ENCODE measurements at regions not wholly inside any gene's neighbourhood (a gene's known extent, or its start where the extent isn't known, plus 50 kb on each side); places are given as distances from the start of the nearest gene placed in this dataset.

DNA sequence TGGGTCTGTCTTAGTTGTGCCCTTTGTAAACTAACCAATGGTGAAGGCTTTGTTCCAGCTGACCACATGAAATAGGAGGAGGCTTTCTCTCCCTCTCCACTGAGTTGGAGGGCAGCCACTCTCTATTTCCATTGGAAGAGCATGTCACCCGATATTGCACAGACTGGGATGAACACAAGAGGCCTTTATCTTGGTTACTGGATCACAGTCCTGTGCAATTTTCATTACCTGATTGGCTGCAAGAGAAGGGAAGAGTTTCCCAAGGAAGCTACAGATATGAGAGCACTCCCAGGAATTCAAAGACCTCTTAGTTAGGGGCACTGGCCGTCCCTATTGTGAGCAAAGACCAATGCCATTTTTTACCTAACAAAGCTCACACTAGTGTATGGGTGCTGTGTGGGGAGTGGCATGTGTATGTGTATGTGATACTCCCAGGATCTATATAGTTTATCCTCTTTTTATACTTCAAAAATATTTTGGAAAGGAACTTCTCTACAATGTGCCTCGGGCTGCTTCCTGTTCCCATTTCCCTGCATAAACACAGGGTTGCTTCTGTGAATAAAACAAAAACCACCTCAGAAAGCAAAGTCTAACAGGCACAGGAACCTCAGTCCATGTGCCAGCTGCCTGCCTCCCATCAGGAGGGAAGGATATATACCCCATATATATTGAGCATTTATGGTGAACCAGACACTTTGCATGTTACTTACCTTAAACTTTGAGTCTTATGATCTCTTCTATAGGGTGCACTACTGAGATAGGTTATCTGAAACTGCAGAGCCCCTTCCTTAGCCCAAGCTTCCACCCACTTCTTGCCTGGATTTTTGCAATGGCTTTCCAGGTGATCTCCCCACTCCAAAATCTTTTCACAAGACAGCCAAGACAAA is 126.5 kb downstream of the RASSF10 start:
- H3K9me3 ChIP-seq (ENCODE audit: control insufficient read depth, insufficient read depth, low read depth, low read length) = no peaks in the 10 kb centered on the region
- no peaks in the 10 kb centered on the region for H3K4me1 ChIP-seq (ENCODE audit: control insufficient read depth, insufficient read depth, low read length)
- ChIA-PET POLR2A (no interaction called here), CTCF (interaction anchor here (0.6 to 0.8 kb wide), 4 partner anchors 15 to 48 kb away, joined by 3 read pairs; no protein-coding TSS in a partner anchor)
- TF ChIP-seq ZNF510 (tag by site-specific recombination; IDR thresholded peaks at IDR 0.05; ENCODE audit: insufficient replicate concordance) = no peak
- no peak for TF ChIP-seq ZNF155 (tag by site-specific recombination; IDR thresholded peaks at IDR 0.05)
- no peak for TF ChIP-seq ZSCAN30 (tag by site-specific recombination; IDR thresholded peaks at IDR 0.05)
- TF ChIP-seq PATZ1 (tag by site-specific recombination; IDR thresholded peaks at IDR 0.05) = no peak
- no peak for TF ChIP-seq ZNF239 (tag by site-specific recombination; IDR thresholded peaks at IDR 0.05)
- no peak for TF ChIP-seq ZNF10 (tag by site-specific recombination; IDR thresholded peaks at IDR 0.05)
- TF ChIP-seq GFI1B (tag by site-specific recombination; IDR thresholded peaks at IDR 0.05) = no peak
- no peak for TF ChIP-seq ZNF580 (tag by site-specific recombination; IDR thresholded peaks at IDR 0.05)
- no peak for TF ChIP-seq ATF2 (tag by site-specific recombination; IDR thresholded peaks at IDR 0.05; ENCODE audit: low read depth)
- TF ChIP-seq OSR2 (tag by site-specific recombination; IDR thresholded peaks at IDR 0.05) = no peak
- no peak for TF ChIP-seq ZNF366 (tag by site-specific recombination; conservative IDR thresholded peaks at IDR 0.05)
- TF ChIP-seq SP7 (tag by site-specific recombination; IDR thresholded peaks at IDR 0.05) = no peak
- TF ChIP-seq, protein P1, sequence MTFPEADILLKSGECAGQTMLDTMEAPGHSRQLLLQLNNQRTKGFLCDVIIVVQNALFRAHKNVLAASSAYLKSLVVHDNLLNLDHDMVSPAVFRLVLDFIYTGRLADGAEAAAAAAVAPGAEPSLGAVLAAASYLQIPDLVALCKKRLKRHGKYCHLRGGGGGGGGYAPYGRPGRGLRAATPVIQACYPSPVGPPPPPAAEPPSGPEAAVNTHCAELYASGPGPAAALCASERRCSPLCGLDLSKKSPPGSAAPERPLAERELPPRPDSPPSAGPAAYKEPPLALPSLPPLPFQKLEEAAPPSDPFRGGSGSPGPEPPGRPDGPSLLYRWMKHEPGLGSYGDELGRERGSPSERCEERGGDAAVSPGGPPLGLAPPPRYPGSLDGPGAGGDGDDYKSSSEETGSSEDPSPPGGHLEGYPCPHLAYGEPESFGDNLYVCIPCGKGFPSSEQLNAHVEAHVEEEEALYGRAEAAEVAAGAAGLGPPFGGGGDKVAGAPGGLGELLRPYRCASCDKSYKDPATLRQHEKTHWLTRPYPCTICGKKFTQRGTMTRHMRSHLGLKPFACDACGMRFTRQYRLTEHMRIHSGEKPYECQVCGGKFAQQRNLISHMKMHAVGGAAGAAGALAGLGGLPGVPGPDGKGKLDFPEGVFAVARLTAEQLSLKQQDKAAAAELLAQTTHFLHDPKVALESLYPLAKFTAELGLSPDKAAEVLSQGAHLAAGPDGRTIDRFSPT (tag by site-specific recombination; IDR thresholded peaks at IDR 0.05) = no peak
- TF ChIP-seq SP2 (tag by site-specific recombination; IDR thresholded peaks at IDR 0.05) = no peak
- no peak for TF ChIP-seq ZNF768 (tag by site-specific recombination; IDR thresholded peaks at IDR 0.05)
- TF ChIP-seq ZNF138 (tag by site-specific recombination; IDR thresholded peaks at IDR 0.05; ENCODE audit: borderline replicate concordance) = no peak
- no peak for TF ChIP-seq KLF1 (tag by site-specific recombination; IDR thresholded peaks at IDR 0.05)
- no peak overlapping the region for H3K4me3 ChIP-seq (ENCODE audit: low read depth, low read length)
- no peaks in the 10 kb centered on the region for H3K36me3 ChIP-seq (ENCODE audit: control insufficient read depth in 2 of 2, insufficient read depth in 1 of 2, low read length in 2 of 2)
- H3K27ac ChIP-seq (ENCODE audit: extremely low read depth, low read depth, low read length) = no peak overlapping the region

GRCh38 chr11:13136272-13136596 is 127.1 kb downstream of the RASSF10 start:
- ChIA-PET POLR2A (no interaction called here), CTCF (interaction anchor here (0.6 to 1.0 kb wide), 5 partner anchors 8 to 848 kb away, joined by 3 read pairs; no protein-coding TSS in a partner anchor)
- no peak for TF ChIP-seq ZNF549 (tag by site-specific recombination; IDR thresholded peaks at IDR 0.05)
- no peak for TF ChIP-seq ZNF211 (tag by site-specific recombination; IDR thresholded peaks at IDR 0.05; ENCODE audit: low read depth)
- no peak for TF ChIP-seq BCL11A (tag by site-specific recombination; IDR thresholded peaks at IDR 0.05; ENCODE audit: low read depth)
- TF ChIP-seq KLF9 (tag by site-specific recombination; IDR thresholded peaks at IDR 0.05; ENCODE audit: low read depth) = no peak
- TF ChIP-seq GLIS2 (tag by site-specific recombination; IDR thresholded peaks at IDR 0.05) = no peak
- TF ChIP-seq, protein P2, sequence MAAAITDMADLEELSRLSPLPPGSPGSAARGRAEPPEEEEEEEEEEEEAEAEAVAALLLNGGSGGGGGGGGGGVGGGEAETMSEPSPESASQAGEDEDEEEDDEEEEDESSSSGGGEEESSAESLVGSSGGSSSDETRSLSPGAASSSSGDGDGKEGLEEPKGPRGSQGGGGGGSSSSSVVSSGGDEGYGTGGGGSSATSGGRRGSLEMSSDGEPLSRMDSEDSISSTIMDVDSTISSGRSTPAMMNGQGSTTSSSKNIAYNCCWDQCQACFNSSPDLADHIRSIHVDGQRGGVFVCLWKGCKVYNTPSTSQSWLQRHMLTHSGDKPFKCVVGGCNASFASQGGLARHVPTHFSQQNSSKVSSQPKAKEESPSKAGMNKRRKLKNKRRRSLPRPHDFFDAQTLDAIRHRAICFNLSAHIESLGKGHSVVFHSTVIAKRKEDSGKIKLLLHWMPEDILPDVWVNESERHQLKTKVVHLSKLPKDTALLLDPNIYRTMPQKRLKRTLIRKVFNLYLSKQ (tag by site-specific recombination; IDR thresholded peaks at IDR 0.05; ENCODE audit: borderline replicate concordance) = no peak
- TF ChIP-seq TSHZ1 (tag by site-specific recombination; IDR thresholded peaks at IDR 0.05; ENCODE audit: borderline replicate concordance) = no peak
- Histone ChIP-seq H3K9me3 (ENCODE audit: control insufficient read depth, insufficient read depth, low read depth, low read length) (no peaks in the 10 kb centered on the region), H3K4me3 (ENCODE audit: low read depth, low read length) (no peak overlapping the region), H3K4me1 (ENCODE audit: control insufficient read depth, insufficient read depth, low read length) (no peaks in the 10 kb centered on the region), H3K36me3 (ENCODE audit: control insufficient read depth in 2 of 2, insufficient read depth in 1 of 2, low read length in 2 of 2) (no peaks in the 10 kb centered on the region), H3K27ac (ENCODE audit: extremely low read depth, low read depth, low read length) (no peak overlapping the region)

All from HEK293 (cell line).